K562 (cell line): ENCODE measurements at regions not wholly inside any gene's neighbourhood (a gene's known extent, or its start where the extent isn't known, plus 50 kb on each side); places are given as distances from the start of the nearest gene placed in this dataset.

Experiments used
- ATAC-seq: fragments of 200-7000 bp; cut with Tn5 transposase; 3 replicates; pipeline ENCODE4 v1.9.1; 2020; ENCODE audit warnings: moderate library complexity
- BruUV-seq: library from RNA; stranded (reverse); fragments of 400-500 nt; replicated peaks from 2 replicates; lab custom pipeline; 2021; lab: Mats Ljungman, UMichigan
- CTCF ChIA-PET: fragments of 300-600 bp; formaldehyde crosslinking; extraction: SDS; loops from one replicate; lab custom pipeline; 2021; ENCODE audit warnings: low intra/inter-chr PET ratio; lab: Yijun Ruan, JAX
- POLR2A ChIA-PET: fragments of 300-600, 350-650 bp; sonication (Branson Sonifier 250); formaldehyde crosslinking; extraction: SDS; loops from one replicate; lab custom pipeline; 2021; ENCODE audit warnings: antibody characterized with exemption, inconsistent platforms; lab: Yijun Ruan, JAX
- DNase-seq, 4 experiments: peaks; one replicate each; pipeline versions ENCODE4 v3.0.0 to v3.0.0-alpha.2; 2011 to 2018; ENCODE audit warnings: low spot score in 3 of 4, mixed read lengths in 3 of 4; ENCODE audit errors: extremely low read depth in 1 of 4
- FAIRE-seq: peaks from 2 replicates; lab custom pipeline; 2011; peaks lifted over from hg19 to GRCh38; lab: Jason Lieb, UNC
- H2AFZ ChIP-seq: 2 replicates; pipeline ENCODE4 v1.6.0; 2011; ENCODE audit warnings: low read depth, low read length, control low read depth, inconsistent platforms
- H3K27ac ChIP-seq: fragments of 200-600 bp; 3 replicates; pipeline ENCODE4 v1.8.0; 2011; ENCODE audit warnings: low read depth, mild to moderate bottlenecking, control low read depth, inconsistent platforms, low read length, moderate library complexity, mixed read lengths; ENCODE audit errors: extremely low read depth
- H3K27me3 ChIP-seq, 2 experiments: fragments of 300-600 bp in 1 of 2; 2 replicates in 1 of 2; 3 replicates in 1 of 2; pipeline versions ENCODE4 v1.6.0 to v1.8.0; 2011; ENCODE audit warnings: inconsistent platforms in 2 of 2, low read length in 2 of 2, mild to moderate bottlenecking in 1 of 2, mixed read lengths in 1 of 2, moderate library complexity in 1 of 2; ENCODE audit not compliant: control insufficient read depth in 2 of 2, insufficient read depth in 2 of 2
- H3K36me3 ChIP-seq: fragments of 300-600 bp; 3 replicates; pipeline ENCODE4 v1.8.0; 2011; ENCODE audit warnings: mild to moderate bottlenecking, low read length, inconsistent platforms; ENCODE audit not compliant: control insufficient read depth, insufficient read depth
- H3K4me1 ChIP-seq, 2 experiments: fragments of 200-600 bp in 1 of 2; replicated peaks in 1 of 2; 2 replicates in 1 of 2; 3 replicates in 1 of 2; pipeline versions ENCODE4 v1.5.1 to v1.8.0; 2011; ENCODE audit warnings: inconsistent platforms in 2 of 2, low read length in 2 of 2, mild to moderate bottlenecking in 1 of 2, mixed read lengths in 1 of 2, moderate library complexity in 1 of 2; ENCODE audit not compliant: control insufficient read depth in 2 of 2, insufficient read depth in 2 of 2
- H3K4me2 ChIP-seq: 2 replicates; pipeline ENCODE4 v1.6.1; 2011; ENCODE audit warnings: low read length, control low read depth, inconsistent platforms, mixed read lengths; ENCODE audit not compliant: insufficient read depth
- H3K4me3 ChIP-seq: fragments of 200-600 bp; sonication (generic), shearing (Covaris generic); 2 replicates; pipeline ENCODE4 v1.5.1; 2016; ENCODE audit warnings: control low read depth, inconsistent platforms
- H3K79me2 ChIP-seq: fragments of 200-600 bp; 3 replicates; pipeline ENCODE4 v1.8.0; 2011; ENCODE audit warnings: low read length, inconsistent platforms; ENCODE audit not compliant: control insufficient read depth, insufficient read depth
- H3K9ac ChIP-seq, 2 experiments: 2 replicates each; pipeline versions ENCODE4 v1.6.0 to v1.6.1; 2011; ENCODE audit warnings: low read depth in 2 of 2, low read length in 2 of 2, control low read depth in 1 of 2, inconsistent platforms in 1 of 2, mild to moderate bottlenecking in 1 of 2, mixed read lengths in 1 of 2; ENCODE audit not compliant: insufficient read depth in 1 of 2
- H3K9me1 ChIP-seq: one replicate; pipeline ENCODE4 v1.6.0; 2011; ENCODE audit warnings: inconsistent platforms, mild to moderate bottlenecking, low read length, moderate library complexity; ENCODE audit not compliant: control insufficient read depth, insufficient read depth
- H3K9me3 ChIP-seq: replicated peaks from 2 replicates; pipeline ENCODE4 v1.5.1; 2011; ENCODE audit warnings: low read depth, low read length, inconsistent platforms; ENCODE audit not compliant: control insufficient read depth, insufficient read depth
- H4K20me1 ChIP-seq: replicated peaks from 2 replicates; pipeline ENCODE4 v1.6.1; 2011; ENCODE audit warnings: low read length, inconsistent platforms, mixed read lengths; ENCODE audit not compliant: control insufficient read depth, insufficient read depth
- CAMTA2 ChIP-seq: fragments of 250-450 bp; sonication (Bioruptor Pico); conservative IDR thresholded peaks from 2 replicates; pipeline ENCODE4 v1.5.1; 2022
- EP300 ChIP-seq: IDR thresholded peaks from 2 replicates; pipeline ENCODE4 v1.6.1; 2012; ENCODE audit warnings: low read length, improper control_type of control experiment
- ESRRA ChIP-seq: fragments of 450-650 bp; IDR thresholded peaks from 2 replicates; pipeline ENCODE4 v1.6.1; 2014; ENCODE audit warnings: low read depth, mild to moderate bottlenecking, moderate library complexity, borderline replicate concordance
- GABPB2 ChIP-seq: fragments of 250-450 bp; sonication (Bioruptor Pico); conservative IDR thresholded peaks from 2 replicates; pipeline ENCODE4 v1.5.1; 2021; ENCODE audit warnings: mild to moderate bottlenecking
- GATAD2B ChIP-seq: fragments of 450-650 bp; IDR thresholded peaks from 2 replicates; pipeline ENCODE4 v1.6.1; 2017; ENCODE audit warnings: mild to moderate bottlenecking, borderline replicate concordance
- HEY1 ChIP-seq: fragments of 250-450 bp; sonication (Bioruptor Pico); IDR thresholded peaks from 2 replicates; pipeline ENCODE4 v1.5.0; 2020; ENCODE audit warnings: mild to moderate bottlenecking, moderate library complexity, borderline replicate concordance
- KAT7 ChIP-seq: sonication (generic); formaldehyde crosslinking; IDR thresholded peaks from 2 replicates; pipeline ENCODE4 v1.8.0; 2022; ENCODE audit warnings: missing genetic modification reagents, mild to moderate bottlenecking, borderline replicate concordance
- PML ChIP-seq: IDR thresholded peaks from 2 replicates; pipeline ENCODE4 v1.6.1; 2012; ENCODE audit warnings: low read length, inconsistent platforms
- PTRF ChIP-seq: fragments of 450-650 bp; IDR thresholded peaks from 2 replicates; pipeline ENCODE4 v1.6.1; 2016; ENCODE audit warnings: mild to moderate bottlenecking, missing genetic modification characterization, missing compliant biosample characterization
- ZBTB1 ChIP-seq: sonication (generic); formaldehyde crosslinking; IDR thresholded peaks from 2 replicates; pipeline ENCODE4 v1.8.1; 2023; ENCODE audit warnings: missing genetic modification reagents, low read depth, mild to moderate bottlenecking, borderline replicate concordance
- ZNF140 ChIP-seq: fragments of 250-450 bp; sonication (Bioruptor Pico); IDR thresholded peaks from 2 replicates; pipeline ENCODE4 v1.8.0; 2021; ENCODE audit warnings: moderate library complexity, mild to moderate bottlenecking, inconsistent platforms
- ZNF436 ChIP-seq: fragments of 250-450, 450-650 bp; sonication (Bioruptor Pico); formaldehyde crosslinking; IDR thresholded peaks from 2 replicates; pipeline ENCODE4 v1.7.0; 2020; ENCODE audit warnings: mild to moderate bottlenecking
- ZNF551 ChIP-seq: fragments of 250-450 bp; sonication (Bioruptor Pico); IDR thresholded peaks from 2 replicates; pipeline ENCODE4 v1.5.0; 2021; ENCODE audit warnings: mild to moderate bottlenecking, moderate library complexity
- WGBS: fragments of 100-300 bp; shearing (Covaris generic); methylation state at CpG from one replicate; pipeline ENCODE4 v1.1.6; 2016; ENCODE audit warnings: low coverage, mixed read lengths; ENCODE audit not compliant: insufficient coverage; ENCODE audit errors: missing lambda C conversion rate; 5-methylcytosine and 5-hydroxymethylcytosine counted together
- in situ Hi-C: fragments of 300-500 bp; cut with MboI; formaldehyde crosslinking; loops from 4 replicates; pipeline ENCODE4 v1.15.0; 2018; ENCODE audit warnings: inconsistent platforms, mixed read lengths
- intact Hi-C: fragments of 100-400 bp; cut with micrococcal nuclease; formaldehyde crosslinking; loops from 2 replicates; pipeline ENCODE4 v1.14.2; 2022
- TF ChIP-seq, protein P1 (sequence below): fragments of 250-450 bp; sonication (Bioruptor Pico); IDR thresholded peaks from 2 replicates; pipeline ENCODE4 v1.5.0; 2021; ENCODE audit warnings: mild to moderate bottlenecking, borderline replicate concordance

- 0% methylated on average over 1 of the region's 1 CpG for WGBS
- no peaks in the 10 kb centered on the region for H3K9me3 ChIP-seq
- no peaks in the 10 kb centered on the region for H3K36me3 ChIP-seq
- H3K4me3 ChIP-seq = no peak overlapping the region
- no peak overlapping the region for H3K27ac ChIP-seq
- H3K4me2 ChIP-seq = no peak overlapping the region
- TF ChIP-seq GABPB2 (CRISPR knock-in tag) (no peak), PTRF (tag) (no peak), ZNF436 (CRISPR knock-in tag) (no peak), KAT7 (CRISPR knock-in tag) (no peak), ZNF140 (CRISPR knock-in tag) (no peak), PML (no peak), HEY1 (no peak), ESRRA (no peak), ZNF551 (CRISPR knock-in tag) (no peak), GATAD2B (no peak), EP300 (no peak), ZBTB1 (CRISPR knock-in tag) (no peak), CAMTA2 (no peak)
- TF ChIP-seq, protein P1, sequence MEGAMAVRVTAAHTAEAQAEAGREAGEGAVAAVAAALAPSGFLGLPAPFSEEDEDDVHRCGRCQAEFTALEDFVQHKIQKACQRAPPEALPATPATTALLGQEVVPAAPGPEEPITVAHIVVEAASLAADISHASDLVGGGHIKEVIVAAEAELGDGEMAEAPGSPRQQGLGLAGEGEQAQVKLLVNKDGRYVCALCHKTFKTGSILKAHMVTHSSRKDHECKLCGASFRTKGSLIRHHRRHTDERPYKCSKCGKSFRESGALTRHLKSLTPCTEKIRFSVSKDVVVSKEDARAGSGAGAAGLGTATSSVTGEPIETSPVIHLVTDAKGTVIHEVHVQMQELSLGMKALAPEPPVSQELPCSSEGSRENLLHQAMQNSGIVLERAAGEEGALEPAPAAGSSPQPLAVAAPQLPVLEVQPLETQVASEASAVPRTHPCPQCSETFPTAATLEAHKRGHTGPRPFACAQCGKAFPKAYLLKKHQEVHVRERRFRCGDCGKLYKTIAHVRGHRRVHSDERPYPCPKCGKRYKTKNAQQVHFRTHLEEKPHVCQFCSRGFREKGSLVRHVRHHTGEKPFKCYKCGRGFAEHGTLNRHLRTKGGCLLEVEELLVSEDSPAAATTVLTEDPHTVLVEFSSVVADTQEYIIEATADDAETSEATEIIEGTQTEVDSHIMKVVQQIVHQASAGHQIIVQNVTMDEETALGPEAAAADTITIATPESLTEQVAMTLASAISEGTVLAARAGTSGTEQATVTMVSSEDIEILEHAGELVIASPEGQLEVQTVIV = no peak
- no peak overlapping the region for H2AFZ ChIP-seq
- no peak for ATAC-seq
- in situ Hi-C loops (no loop called here), intact Hi-C loops (no loop called here)
- H4K20me1 ChIP-seq = no peaks in the 10 kb centered on the region
- BruUV-seq = no TSS peak
- no peaks in the 10 kb centered on the region for H3K9me1 ChIP-seq
- ChIA-PET CTCF (no interaction called here), POLR2A (interaction anchor here (0.6 to 1.2 kb wide), 2 partner anchors 9 to 52 kb away, joined by 3 read pairs; no protein-coding TSS in a partner anchor)
- no peak overlapping the region for H3K9ac ChIP-seq
- no peaks in the 10 kb centered on the region for H3K79me2 ChIP-seq
- FAIRE-seq = no peak
- no peaks in the 10 kb centered on the region for H3K4me1 ChIP-seq
- H3K27me3 ChIP-seq = no peaks in the 10 kb centered on the region
- no peak for DNase-seq
Measured at GRCh38 chr3:31384117-31384516, 148.6 kb upstream of the STT3B start.
